Activated CD4-positive, alpha-beta T cell treated with anti-CD3 and anti-CD28 coated beads, Interleukin-2, amount 10 ng/mL, durations not matched to agents 7 days and 5 days (primary cell): ENCODE measurements at regions not wholly inside any gene's neighbourhood (a gene's known extent, or its start where the extent isn't known, plus 50 kb on each side); places are given as distances from the start of the nearest gene placed in this dataset.

Experiments used
- CTCF ChIA-PET: fragments of 350-600 bp; sonication (Branson Sonifier 250); formaldehyde crosslinking; loops from one replicate; lab custom pipeline; 2021; ENCODE audit warnings: antibody characterized with exemption; lab: Charles Lee
- POLR2A ChIA-PET: fragments of 350-600 bp; sonication (Branson Sonifier 250); formaldehyde crosslinking; loops from one replicate; lab custom pipeline; 2021; ENCODE audit warnings: antibody characterized with exemption; lab: Charles Lee
- DNase-seq: peaks from one replicate; pipeline ENCODE4 v3.0.0-alpha.2; 2020
- H3K27ac Mint-ChIP-seq: one replicate; pipeline ENCODE4 v1.8.0; 2021; ENCODE audit warnings: mild to moderate bottlenecking, moderate library complexity, mixed read lengths
- H3K27me3 Mint-ChIP-seq: one replicate; pipeline ENCODE4 v1.8.0; 2021; ENCODE audit warnings: mixed read lengths
- H3K36me3 Mint-ChIP-seq: one replicate; pipeline ENCODE4 v1.8.0; 2021; ENCODE audit warnings: low read depth, mixed read lengths
- H3K4me1 Mint-ChIP-seq: one replicate; pipeline ENCODE4 v1.8.0; 2021; ENCODE audit warnings: mixed read lengths
- H3K4me3 Mint-ChIP-seq: one replicate; pipeline ENCODE4 v1.8.0; 2021; ENCODE audit warnings: mild to moderate bottlenecking, moderate library complexity, mixed read lengths
- H3K9me3 Mint-ChIP-seq: one replicate; pipeline ENCODE4 v1.8.0; 2021; ENCODE audit warnings: mixed read lengths

GRCh38 chr3:117700573-117701360, 991.2 kb downstream of the TUSC7 start:
- CTCF ChIA-PET = no interaction called here
- Mint-ChIP-seq H3K36me3 (no peaks in the 10 kb centered on the region), H3K27ac (no peak overlapping the region), H3K9me3 (no peaks in the 10 kb centered on the region), H3K4me1 (no peaks in the 10 kb centered on the region), H3K4me3 (no peak overlapping the region), H3K27me3 (no peaks in the 10 kb centered on the region)
- DNase-seq = no peak
- POLR2A ChIA-PET = no interaction called here

- CTCF ChIA-PET = no interaction called here
- Mint-ChIP-seq H3K27me3 (no peaks in the 10 kb centered on the region), H3K4me1 (no peaks in the 10 kb centered on the region), H3K36me3 (no peaks in the 10 kb centered on the region), H3K9me3 (no peaks in the 10 kb centered on the region), H3K4me3 (no peak overlapping the region), H3K27ac (no peak overlapping the region)
- no peak for DNase-seq
- POLR2A ChIA-PET = no interaction called here
These were observed 995.4 kb downstream of the TUSC7 start for GRCh38 chr3:117705011-117705410.

GRCh38 chr3:117706037-117706436, 996.5 kb downstream of the TUSC7 start:
- ChIA-PET POLR2A (no interaction called here), CTCF (no interaction called here)
- no peak for DNase-seq
- no peak overlapping the region for H3K4me3 Mint-ChIP-seq
- H3K4me1 Mint-ChIP-seq = no peaks in the 10 kb centered on the region
- H3K36me3 Mint-ChIP-seq = no peaks in the 10 kb centered on the region
- H3K27ac Mint-ChIP-seq = no peak overlapping the region
- H3K9me3 Mint-ChIP-seq = no peaks in the 10 kb centered on the region
- H3K27me3 Mint-ChIP-seq = no peaks in the 10 kb centered on the region

GRCh38 chr3:117706756-117707155, 997.2 kb downstream of the TUSC7 start:
- Mint-ChIP-seq H3K36me3 (no peaks in the 10 kb centered on the region), H3K4me1 (no peaks in the 10 kb centered on the region), H3K4me3 (no peak overlapping the region), H3K9me3 (no peaks in the 10 kb centered on the region), H3K27ac (no peak overlapping the region), H3K27me3 (no peaks in the 10 kb centered on the region)
- POLR2A ChIA-PET = no interaction called here
- DNase-seq = no peak
- CTCF ChIA-PET = no interaction called here

- Mint-ChIP-seq H3K36me3 (no peaks in the 10 kb centered on the region), H3K27me3 (no peaks in the 10 kb centered on the region), H3K4me1 (no peaks in the 10 kb centered on the region), H3K27ac (no peak overlapping the region), H3K4me3 (no peak overlapping the region), H3K9me3 (no peaks in the 10 kb centered on the region)
- no peak for DNase-seq
- ChIA-PET CTCF (no interaction called here), POLR2A (no interaction called here)
These were observed 999.0 kb downstream of the TUSC7 start for GRCh38 chr3:117708601-117709000.

- H3K4me3 Mint-ChIP-seq = no peak overlapping the region
- no peak overlapping the region for H3K27ac Mint-ChIP-seq
These were observed 999.5 kb downstream of the TUSC7 start for GRCh38 chr3:117709108-117709507.

GRCh38 chr3:117710501-117710900, 1000.9 kb downstream of the TUSC7 start:
- CTCF ChIA-PET = no interaction called here
- Mint-ChIP-seq H3K9me3 (no peaks in the 10 kb centered on the region), H3K4me3 (no peak overlapping the region), H3K36me3 (no peaks in the 10 kb centered on the region), H3K4me1 (no peaks in the 10 kb centered on the region), H3K27ac (no peak overlapping the region), H3K27me3 (no peaks in the 10 kb centered on the region)
- DNase-seq = no peak
- POLR2A ChIA-PET = no interaction called here

More at GRCh38 chr3:117709108-117709507, 999.5 kb downstream of the TUSC7 start:
- ChIA-PET POLR2A (no interaction called here), CTCF (no interaction called here)
- Mint-ChIP-seq H3K4me1 (no peaks in the 10 kb centered on the region), H3K27me3 (no peaks in the 10 kb centered on the region), H3K9me3 (no peaks in the 10 kb centered on the region), H3K36me3 (no peaks in the 10 kb centered on the region)
- no peak for DNase-seq

GRCh38 chr3:117719316-117719926, 1009.8 kb downstream of the TUSC7 start:
- DNase-seq = no peak
- H3K4me1 Mint-ChIP-seq = no peaks in the 10 kb centered on the region
- H3K27me3 Mint-ChIP-seq = no peaks in the 10 kb centered on the region
- no peaks in the 10 kb centered on the region for H3K36me3 Mint-ChIP-seq
- CTCF ChIA-PET = no interaction called here
- POLR2A ChIA-PET = no interaction called here
- no peak overlapping the region for H3K4me3 Mint-ChIP-seq
- H3K27ac Mint-ChIP-seq = no peak overlapping the region
- H3K9me3 Mint-ChIP-seq = no peaks in the 10 kb centered on the region

GRCh38 chr3:117721866-117722265, 1012.3 kb downstream of the TUSC7 start:
- no peaks in the 10 kb centered on the region for H3K27me3 Mint-ChIP-seq
- CTCF ChIA-PET = no interaction called here
- POLR2A ChIA-PET = no interaction called here

GRCh38 chr3:117722856-117723255, 1013.3 kb downstream of the TUSC7 start:
- H3K27ac Mint-ChIP-seq = no peak overlapping the region
- H3K9me3 Mint-ChIP-seq = no peaks in the 10 kb centered on the region
- ChIA-PET POLR2A (no interaction called here), CTCF (no interaction called here)
- DNase-seq = no peak
- no peak overlapping the region for H3K4me3 Mint-ChIP-seq
- no peaks in the 10 kb centered on the region for H3K27me3 Mint-ChIP-seq
- no peaks in the 10 kb centered on the region for H3K36me3 Mint-ChIP-seq
- H3K4me1 Mint-ChIP-seq = no peaks in the 10 kb centered on the region

More at GRCh38 chr3:117721866-117722265, 1012.3 kb downstream of the TUSC7 start:
- Mint-ChIP-seq H3K9me3 (no peaks in the 10 kb centered on the region), H3K36me3 (no peaks in the 10 kb centered on the region), H3K27ac (no peak overlapping the region), H3K4me3 (no peak overlapping the region), H3K4me1 (no peaks in the 10 kb centered on the region)
- no peak for DNase-seq

- Mint-ChIP-seq H3K27ac (no peak overlapping the region), H3K4me3 (no peak overlapping the region), H3K27me3 (no peaks in the 10 kb centered on the region), H3K36me3 (no peaks in the 10 kb centered on the region), H3K4me1 (no peaks in the 10 kb centered on the region), H3K9me3 (no peaks in the 10 kb centered on the region)
- CTCF ChIA-PET = no interaction called here
- no peak for DNase-seq
- POLR2A ChIA-PET = no interaction called here
These were observed 1014.2 kb downstream of the TUSC7 start for GRCh38 chr3:117723825-117724224.

GRCh38 chr3:117725314-117725713, 1015.7 kb downstream of the TUSC7 start:
- H3K4me1 Mint-ChIP-seq = no peaks in the 10 kb centered on the region
- no peak for DNase-seq
- H3K36me3 Mint-ChIP-seq = no peaks in the 10 kb centered on the region
- ChIA-PET CTCF (no interaction called here), POLR2A (no interaction called here)
- no peak overlapping the region for H3K27ac Mint-ChIP-seq
- no peak overlapping the region for H3K4me3 Mint-ChIP-seq
- no peaks in the 10 kb centered on the region for H3K9me3 Mint-ChIP-seq
- H3K27me3 Mint-ChIP-seq = no peaks in the 10 kb centered on the region

- H3K36me3 Mint-ChIP-seq = no peaks in the 10 kb centered on the region
- POLR2A ChIA-PET = no interaction called here
- no peak overlapping the region for H3K4me3 Mint-ChIP-seq
- no peak overlapping the region for H3K27ac Mint-ChIP-seq
- H3K4me1 Mint-ChIP-seq = no peaks in the 10 kb centered on the region
- H3K9me3 Mint-ChIP-seq = no peaks in the 10 kb centered on the region
- no peak for DNase-seq
- no peaks in the 10 kb centered on the region for H3K27me3 Mint-ChIP-seq
- CTCF ChIA-PET = no interaction called here
These were observed 1017.2 kb downstream of the TUSC7 start for GRCh38 chr3:117726776-117727175.

GRCh38 chr3:117728226-117728625, 1018.6 kb downstream of the TUSC7 start:
- ChIA-PET CTCF (no interaction called here), POLR2A (no interaction called here)
- no peak for DNase-seq
- no peaks in the 10 kb centered on the region for H3K9me3 Mint-ChIP-seq
- H3K4me3 Mint-ChIP-seq = no peak overlapping the region
- H3K36me3 Mint-ChIP-seq = no peaks in the 10 kb centered on the region
- no peaks in the 10 kb centered on the region for H3K27me3 Mint-ChIP-seq
- no peaks in the 10 kb centered on the region for H3K4me1 Mint-ChIP-seq
- no peak overlapping the region for H3K27ac Mint-ChIP-seq
